Esophagus squamous epithelium (tissue), 4 donors: ENCODE measurements at regions not wholly inside any gene's neighbourhood (a gene's known extent, or its start where the extent isn't known, plus 50 kb on each side); places are given as distances from the start of the nearest gene placed in this dataset.

ENCODE experiments used
- POLR2A ChIP-seq, 4 donors: fragments of 450-650 bp; IDR thresholded peaks; one replicate each; pipeline ENCODE4 v1.6.1; 2017; ENCODE audit warnings: antibody characterized with exemption in 4 of 4, mild to moderate bottlenecking in 4 of 4, moderate library complexity in 3 of 4
- TF ChIP-seq, protein P1 (sequence below), 6 experiments: fragments of 450-650 bp in 4 of 6; fragments of 200-600 bp in 2 of 6; sonication (generic) in 2 of 6; IDR thresholded peaks; one replicate each; pipeline ENCODE4 v1.5.1; 2016 to 2019; ENCODE audit warnings: antibody characterized with exemption in 6 of 6, mild to moderate bottlenecking in 4 of 6, moderate library complexity in 4 of 6

DNA sequence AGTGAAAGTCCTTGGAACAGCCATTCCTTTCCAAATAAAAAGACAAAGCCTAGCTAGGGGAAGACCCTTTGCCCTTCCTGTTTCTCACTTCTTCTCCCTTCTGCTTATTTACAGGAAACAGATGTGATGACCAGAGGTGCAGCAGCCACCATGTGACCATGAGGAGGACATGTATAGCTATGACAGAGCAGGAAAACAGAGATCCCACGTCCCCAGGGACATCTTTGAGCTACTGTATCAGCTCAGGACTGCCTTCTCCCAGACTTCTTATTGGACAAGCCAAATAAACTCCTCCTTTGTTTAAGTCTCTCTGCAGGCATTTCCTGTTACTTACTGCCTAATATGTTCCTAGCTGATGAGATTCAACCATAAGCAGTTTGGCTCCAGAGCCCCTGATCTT, 133.1 kb upstream of the MLN start:
- no peak for TF ChIP-seq POLR2A (IDR thresholded peaks at IDR 0.05)
- TF ChIP-seq, protein P1, sequence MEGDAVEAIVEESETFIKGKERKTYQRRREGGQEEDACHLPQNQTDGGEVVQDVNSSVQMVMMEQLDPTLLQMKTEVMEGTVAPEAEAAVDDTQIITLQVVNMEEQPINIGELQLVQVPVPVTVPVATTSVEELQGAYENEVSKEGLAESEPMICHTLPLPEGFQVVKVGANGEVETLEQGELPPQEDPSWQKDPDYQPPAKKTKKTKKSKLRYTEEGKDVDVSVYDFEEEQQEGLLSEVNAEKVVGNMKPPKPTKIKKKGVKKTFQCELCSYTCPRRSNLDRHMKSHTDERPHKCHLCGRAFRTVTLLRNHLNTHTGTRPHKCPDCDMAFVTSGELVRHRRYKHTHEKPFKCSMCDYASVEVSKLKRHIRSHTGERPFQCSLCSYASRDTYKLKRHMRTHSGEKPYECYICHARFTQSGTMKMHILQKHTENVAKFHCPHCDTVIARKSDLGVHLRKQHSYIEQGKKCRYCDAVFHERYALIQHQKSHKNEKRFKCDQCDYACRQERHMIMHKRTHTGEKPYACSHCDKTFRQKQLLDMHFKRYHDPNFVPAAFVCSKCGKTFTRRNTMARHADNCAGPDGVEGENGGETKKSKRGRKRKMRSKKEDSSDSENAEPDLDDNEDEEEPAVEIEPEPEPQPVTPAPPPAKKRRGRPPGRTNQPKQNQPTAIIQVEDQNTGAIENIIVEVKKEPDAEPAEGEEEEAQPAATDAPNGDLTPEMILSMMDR (IDR thresholded peaks at IDR 0.05), result no peak
